ENCODE measurements at regions not wholly inside any gene's neighbourhood (a gene's known extent, or its start where the extent isn't known, plus 50 kb on each side); places are given as distances from the start of the nearest gene placed in this dataset.
"Not testable (repeated sequence)": the region's sequence is repeated elsewhere in the genome, so short reads cannot be mapped to it uniquely, and the experiment has no call there.

GRCh38 chr16:88162778-88163177 lies 211.5 kb downstream of the BANP start:
- DNase-seq (ENCODE audit: extremely low read depth in 1 of 2, low read depth in 1 of 2), result not testable (repeated sequence)

GRCh38 chr16:88164196-88165039 lies 213.2 kb downstream of the BANP start:
- DNase-seq (ENCODE audit: extremely low read depth in 1 of 2, low read depth in 1 of 2), result not testable (repeated sequence)

GRCh38 chr16:88165040-88165544 lies 213.9 kb downstream of the BANP start:
- not testable (repeated sequence) for DNase-seq (ENCODE audit: extremely low read depth in 1 of 2, low read depth in 1 of 2)

- not testable (repeated sequence) for DNase-seq (ENCODE audit: extremely low read depth in 1 of 2, low read depth in 1 of 2)
Measured at GRCh38 chr16:88165683-88166082, 214.4 kb downstream of the BANP start.

GRCh38 chr16:88166209-88166773 lies 215.1 kb downstream of the BANP start:
- DNase-seq (ENCODE audit: extremely low read depth in 1 of 2, low read depth in 1 of 2), result not testable (repeated sequence)

GRCh38 chr16:88167798-88168556 lies 214.8 kb upstream of the ZNF469 start:
- DNase-seq (ENCODE audit: extremely low read depth in 1 of 2, low read depth in 1 of 2), result not testable (repeated sequence)

GRCh38 chr16:88168557-88168949 lies 214.2 kb upstream of the ZNF469 start:
- not testable (repeated sequence) for DNase-seq (ENCODE audit: extremely low read depth in 1 of 2, low read depth in 1 of 2)

- DNase-seq (ENCODE audit: extremely low read depth in 1 of 2, low read depth in 1 of 2), result not testable (repeated sequence)
Measured at GRCh38 chr16:88169136-88169830, 213.5 kb upstream of the ZNF469 start.

GRCh38 chr16:88169831-88170165 lies 213.0 kb upstream of the ZNF469 start:
- DNase-seq (ENCODE audit: extremely low read depth in 1 of 2, low read depth in 1 of 2), result not testable (repeated sequence)

- DNase-seq (ENCODE audit: extremely low read depth in 1 of 2, low read depth in 1 of 2), result no peak
Measured at GRCh38 chr16:88170528-88170991, 212.2 kb upstream of the ZNF469 start.

GRCh38 chr16:88171126-88171525 lies 211.6 kb upstream of the ZNF469 start:
- not testable (repeated sequence) for DNase-seq (ENCODE audit: extremely low read depth in 1 of 2, low read depth in 1 of 2)

- not testable (repeated sequence) for DNase-seq (ENCODE audit: extremely low read depth in 1 of 2, low read depth in 1 of 2)
Measured at GRCh38 chr16:88176184-88176583, 206.6 kb upstream of the ZNF469 start.

GRCh38 chr16:88176591-88177180 lies 206.1 kb upstream of the ZNF469 start:
- not testable (repeated sequence) for DNase-seq (ENCODE audit: extremely low read depth in 1 of 2, low read depth in 1 of 2)

- DNase-seq (ENCODE audit: extremely low read depth in 1 of 2, low read depth in 1 of 2), result not testable (repeated sequence)
Measured at GRCh38 chr16:88178251-88178650, 204.5 kb upstream of the ZNF469 start.

GRCh38 chr16:88178896-88179295 lies 203.9 kb upstream of the ZNF469 start:
- DNase-seq (ENCODE audit: extremely low read depth in 1 of 2, low read depth in 1 of 2), result not testable (repeated sequence)

GRCh38 chr16:88182967-88183881 lies 199.5 kb upstream of the ZNF469 start:
- not testable (repeated sequence) for DNase-seq (ENCODE audit: extremely low read depth in 1 of 2, low read depth in 1 of 2)

GRCh38 chr16:88184053-88184452 lies 198.7 kb upstream of the ZNF469 start:
- DNase-seq (ENCODE audit: extremely low read depth in 1 of 2, low read depth in 1 of 2), result not testable (repeated sequence)

GRCh38 chr16:88184566-88185355 lies 198.0 kb upstream of the ZNF469 start:
- DNase-seq (ENCODE audit: extremely low read depth in 1 of 2, low read depth in 1 of 2), result not testable (repeated sequence)

Measured in stimulated activated CD8-positive, alpha-beta memory T cell treated with anti-CD3 and anti-CD28 coated beads, Interleukin-7, amount 100 ng/mL, for 48 hours (primary cell).